ENCODE measurements at regions not wholly inside any gene's neighbourhood (a gene's known extent, or its start where the extent isn't known, plus 50 kb on each side); places are given as distances from the start of the nearest gene placed in this dataset.
"Not testable (repeated sequence)": the region's sequence is repeated elsewhere in the genome, so short reads cannot be mapped to it uniquely, and the experiment has no call there.

DNA sequence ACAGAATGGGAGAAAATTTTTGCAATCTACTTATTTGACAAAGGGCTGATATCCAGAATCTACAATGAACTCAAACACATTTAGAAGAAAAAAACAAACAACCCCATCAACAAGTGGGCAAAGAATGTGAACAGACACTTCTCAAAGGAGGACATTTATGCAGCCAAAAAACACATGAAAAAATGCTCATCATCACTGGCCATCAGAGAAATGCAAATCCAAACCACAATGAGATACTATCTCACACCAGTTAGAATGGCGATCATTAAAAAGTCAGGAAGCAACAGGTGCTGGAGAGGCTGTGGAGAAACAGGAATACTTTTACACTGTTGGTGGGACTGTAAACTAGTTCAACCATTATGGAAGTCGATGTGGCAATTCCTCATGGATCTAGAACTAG is 767.0 kb downstream of the GRXCR1 start:
- TF ChIP-seq CTCF (IDR thresholded peaks at IDR 0.05); ZFX (IDR thresholded peaks at IDR 0.05; ENCODE audit: borderline replicate concordance): not testable (repeated sequence)

Data from 22Rv1 (cell line).